ENCODE measurements at regions not wholly inside any gene's neighbourhood (a gene's known extent, or its start where the extent isn't known, plus 50 kb on each side); places are given as distances from the start of the nearest gene placed in this dataset.

DNA sequence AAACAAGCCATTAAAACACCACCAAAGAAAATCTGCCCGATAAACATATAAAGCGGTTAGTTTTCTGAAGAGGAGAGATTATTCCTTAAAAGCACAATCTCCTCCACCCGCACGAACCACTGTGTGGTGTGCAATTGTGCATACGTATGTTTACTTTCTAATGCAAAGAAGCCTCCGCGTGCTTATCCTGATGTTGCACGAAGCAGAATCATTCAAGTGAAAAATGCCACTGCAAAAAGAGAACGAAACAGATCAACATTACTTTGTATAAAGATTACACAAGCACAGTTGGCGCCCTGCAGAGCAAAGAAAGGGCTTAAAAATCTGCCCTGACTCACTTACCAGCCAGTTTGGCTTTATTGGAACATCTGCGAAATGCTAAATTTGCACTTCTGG lies 166.8 kb downstream of the ZNF281 start:
- H3K36me3 ChIP-seq = no peaks in the 10 kb centered on the region
- H3K9me3 ChIP-seq (ENCODE audit: severe bottlenecking) = no peaks in the 10 kb centered on the region
- H3K4me3 ChIP-seq (ENCODE audit: low read depth, low read length) = peak overlapping the region; percentile 45
- H3K27ac ChIP-seq = 0 out of 2 replicates have a peak overlapping the region, but pooled peaks have one; percentile 1
- TF ChIP-seq, protein P1, sequence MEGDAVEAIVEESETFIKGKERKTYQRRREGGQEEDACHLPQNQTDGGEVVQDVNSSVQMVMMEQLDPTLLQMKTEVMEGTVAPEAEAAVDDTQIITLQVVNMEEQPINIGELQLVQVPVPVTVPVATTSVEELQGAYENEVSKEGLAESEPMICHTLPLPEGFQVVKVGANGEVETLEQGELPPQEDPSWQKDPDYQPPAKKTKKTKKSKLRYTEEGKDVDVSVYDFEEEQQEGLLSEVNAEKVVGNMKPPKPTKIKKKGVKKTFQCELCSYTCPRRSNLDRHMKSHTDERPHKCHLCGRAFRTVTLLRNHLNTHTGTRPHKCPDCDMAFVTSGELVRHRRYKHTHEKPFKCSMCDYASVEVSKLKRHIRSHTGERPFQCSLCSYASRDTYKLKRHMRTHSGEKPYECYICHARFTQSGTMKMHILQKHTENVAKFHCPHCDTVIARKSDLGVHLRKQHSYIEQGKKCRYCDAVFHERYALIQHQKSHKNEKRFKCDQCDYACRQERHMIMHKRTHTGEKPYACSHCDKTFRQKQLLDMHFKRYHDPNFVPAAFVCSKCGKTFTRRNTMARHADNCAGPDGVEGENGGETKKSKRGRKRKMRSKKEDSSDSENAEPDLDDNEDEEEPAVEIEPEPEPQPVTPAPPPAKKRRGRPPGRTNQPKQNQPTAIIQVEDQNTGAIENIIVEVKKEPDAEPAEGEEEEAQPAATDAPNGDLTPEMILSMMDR (IDR thresholded peaks at IDR 0.05; ENCODE audit: low read depth, low read length) = no peak
- no peaks in the 10 kb centered on the region for H3K27me3 ChIP-seq (ENCODE audit: insufficient read depth, low read depth, severe bottlenecking)
- DNase-seq = no peak

DNA sequence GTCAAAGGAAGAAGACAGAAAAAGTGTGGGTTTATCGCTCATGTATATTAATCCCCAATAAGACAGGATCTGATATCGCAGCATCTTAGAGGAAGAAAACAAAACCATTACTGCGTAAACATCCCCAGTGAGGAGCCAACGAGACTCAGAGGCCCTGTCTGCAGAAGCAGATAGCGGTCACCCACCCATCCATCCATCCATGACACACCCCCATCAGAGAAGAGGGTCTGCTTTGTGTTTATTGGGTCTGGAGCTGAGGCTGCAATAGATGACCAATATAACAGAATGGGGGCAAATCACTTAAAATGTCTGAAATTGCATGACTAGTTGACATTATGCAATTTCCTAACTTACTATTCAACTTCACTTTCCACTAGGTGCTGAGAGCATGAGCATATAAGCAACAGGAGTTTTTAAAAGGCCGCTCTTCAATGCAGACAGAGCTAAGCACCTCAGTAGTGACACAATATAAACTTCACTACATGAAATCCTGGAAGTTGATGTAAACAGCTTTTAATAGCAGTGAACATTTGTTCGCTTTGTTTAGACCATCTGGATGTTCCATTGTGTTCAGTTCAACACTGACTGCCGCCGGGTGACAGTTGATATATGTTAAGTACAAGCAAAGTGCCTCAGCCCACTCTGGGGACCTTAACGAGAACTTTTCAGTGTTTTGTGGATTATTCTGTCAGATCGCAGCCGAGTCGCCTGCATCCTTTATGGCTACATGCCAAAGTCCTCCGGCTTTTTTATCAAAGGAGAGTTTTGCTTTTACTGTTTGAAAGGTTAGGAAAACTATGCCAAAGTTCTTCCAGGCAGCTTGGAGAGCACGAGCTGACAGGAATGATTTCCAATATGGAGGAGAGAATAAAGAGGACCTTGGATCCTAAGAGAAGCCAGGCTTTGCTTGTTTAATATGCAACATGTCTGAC lies 167.5 kb downstream of the ZNF281 start:
- no peaks in the 10 kb centered on the region for H3K27me3 ChIP-seq (ENCODE audit: insufficient read depth, low read depth, severe bottlenecking)
- H3K4me3 ChIP-seq (ENCODE audit: low read depth, low read length) = peak overlapping the region; percentile 45
- peak; percentile 64 for DNase-seq
- H3K9me3 ChIP-seq (ENCODE audit: severe bottlenecking) = no peaks in the 10 kb centered on the region
- TF ChIP-seq, protein P1 (IDR thresholded peaks at IDR 0.05; ENCODE audit: low read depth, low read length) = no peak
- H3K27ac ChIP-seq = 0 out of 2 replicates have a peak overlapping the region, but pooled peaks have one; percentile 1
- no peaks in the 10 kb centered on the region for H3K36me3 ChIP-seq

DNA sequence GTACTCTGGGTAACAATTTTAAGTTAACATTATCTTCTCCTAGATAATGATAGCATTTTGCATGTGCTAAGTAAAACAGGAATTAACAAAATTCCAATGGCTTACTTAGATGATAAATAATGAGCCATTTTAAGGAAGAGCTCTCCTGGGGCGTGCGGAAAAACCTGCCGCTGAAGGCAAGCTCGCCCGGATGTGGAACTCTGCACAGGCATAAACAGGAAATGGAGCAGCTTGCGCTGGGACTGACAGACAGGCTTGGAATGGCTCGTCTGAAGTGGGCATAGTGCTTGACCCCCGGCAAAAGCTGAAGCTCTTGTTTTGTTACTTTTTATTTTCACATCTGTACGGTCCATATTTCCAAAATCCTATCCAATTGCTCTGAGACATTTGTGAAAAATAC lies 169.2 kb downstream of the ZNF281 start:
- Histone ChIP-seq H3K9me3 (ENCODE audit: severe bottlenecking) (no peaks in the 10 kb centered on the region), H3K4me3 (ENCODE audit: low read depth, low read length) (no peak overlapping the region), H3K27me3 (ENCODE audit: insufficient read depth, low read depth, severe bottlenecking) (no peaks in the 10 kb centered on the region), H3K27ac (no peak overlapping the region), H3K36me3 (no peaks in the 10 kb centered on the region)
- TF ChIP-seq, protein P1 (IDR thresholded peaks at IDR 0.05; ENCODE audit: low read depth, low read length) = no peak
- no peak for DNase-seq

DNA sequence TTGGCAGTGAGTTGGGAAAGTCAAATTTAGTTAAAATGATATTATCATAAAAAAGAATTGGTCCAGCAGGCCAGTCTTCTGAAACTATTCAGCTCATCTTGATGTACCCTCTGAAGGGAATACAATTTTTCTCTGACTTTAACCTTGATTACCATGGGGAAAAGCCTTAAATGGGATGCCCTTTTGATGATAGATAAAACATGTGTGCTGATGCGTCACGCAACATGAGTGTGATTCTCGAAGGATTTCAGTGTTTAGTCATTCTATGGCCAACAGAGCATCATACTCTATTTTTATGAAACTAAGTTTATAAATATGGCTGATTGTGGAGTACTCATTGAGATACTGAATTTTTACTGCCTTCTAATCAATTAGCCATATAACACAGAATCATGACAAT lies 171.5 kb downstream of the ZNF281 start:
- Histone ChIP-seq H3K36me3 (no peaks in the 10 kb centered on the region), H3K27me3 (ENCODE audit: insufficient read depth, low read depth, severe bottlenecking) (no peaks in the 10 kb centered on the region), H3K9me3 (ENCODE audit: severe bottlenecking) (no peaks in the 10 kb centered on the region), H3K4me3 (ENCODE audit: low read depth, low read length) (no peak overlapping the region), H3K27ac (no peak overlapping the region)
- TF ChIP-seq, protein P1 (IDR thresholded peaks at IDR 0.05; ENCODE audit: low read depth, low read length) = no peak
- DNase-seq = no peak

DNA sequence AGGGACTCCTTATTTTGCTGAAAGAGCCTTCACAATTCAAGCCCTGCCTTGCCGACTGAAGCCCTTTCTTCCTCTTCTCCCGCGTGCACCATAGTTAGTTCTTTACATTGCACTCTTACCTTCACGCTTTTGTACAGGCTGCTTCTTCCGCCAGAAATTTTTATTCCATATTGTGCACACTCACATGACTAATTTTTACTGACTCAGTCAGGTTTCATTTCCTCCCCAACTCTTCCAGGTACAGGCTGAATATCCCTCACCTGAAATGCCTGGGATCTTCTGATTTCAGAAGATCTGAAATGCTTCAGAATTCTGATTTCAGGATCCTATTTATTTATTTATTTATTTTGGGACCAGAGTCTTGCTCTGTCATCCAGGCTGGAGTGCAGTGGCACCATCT lies 172.8 kb downstream of the ZNF281 start:
- TF ChIP-seq, protein P1 (IDR thresholded peaks at IDR 0.05; ENCODE audit: low read depth, low read length) = no peak
- Histone ChIP-seq H3K9me3 (ENCODE audit: severe bottlenecking) (no peaks in the 10 kb centered on the region), H3K27ac (no peak overlapping the region), H3K36me3 (no peaks in the 10 kb centered on the region), H3K27me3 (ENCODE audit: insufficient read depth, low read depth, severe bottlenecking) (no peaks in the 10 kb centered on the region), H3K4me3 (ENCODE audit: low read depth, low read length) (no peak overlapping the region)
- no peak for DNase-seq
